Endometrium (tissue), 2 donors: ENCODE measurements at regions not wholly inside any gene's neighbourhood (a gene's known extent, or its start where the extent isn't known, plus 50 kb on each side); places are given as distances from the start of the nearest gene placed in this dataset.

Experiments used
- FAIRE-seq: peaks from 2 replicates; lab custom pipeline; 2012; peaks lifted over from hg19 to GRCh38; lab: Jason Lieb, UNC
- donor health status: control.
- donor health status: control.

GRCh38 chr3:65112751-65113300, 425.0 kb upstream of the ADAMTS9 start:
- FAIRE-seq: no peak

- no peak for FAIRE-seq
Observed at GRCh38 chr3:65110661-65111060, 422.9 kb upstream of the ADAMTS9 start.

- FAIRE-seq: no peak
Observed at GRCh38 chr3:65109966-65110500, 422.2 kb upstream of the ADAMTS9 start.

GRCh38 chr3:65107174-65107573, 419.4 kb upstream of the ADAMTS9 start:
- FAIRE-seq: no peak

- no peak for FAIRE-seq
Observed at GRCh38 chr3:65101450-65101849, 413.6 kb upstream of the ADAMTS9 start.

GRCh38 chr3:65098400-65098799, 410.6 kb upstream of the ADAMTS9 start:
- FAIRE-seq: no peak

GRCh38 chr3:65096110-65096745, 408.4 kb upstream of the ADAMTS9 start:
- no peak for FAIRE-seq

GRCh38 chr3:65094723-65095122, 406.9 kb upstream of the ADAMTS9 start:
- no peak for FAIRE-seq

- no peak for FAIRE-seq
Observed at GRCh38 chr3:65093641-65094040, 405.8 kb upstream of the ADAMTS9 start.

- FAIRE-seq: peak; percentile 31
Observed at GRCh38 chr3:65091565-65091964, 403.8 kb upstream of the ADAMTS9 start.

- FAIRE-seq: peak; percentile 93
Observed at GRCh38 chr3:65083240-65083639, 395.4 kb upstream of the ADAMTS9 start.

- no peak for FAIRE-seq
Observed at GRCh38 chr3:65081536-65081935, 393.7 kb upstream of the ADAMTS9 start.

- FAIRE-seq: no peak
Observed at GRCh38 chr3:65080432-65080831, 392.6 kb upstream of the ADAMTS9 start.

GRCh38 chr3:65079560-65079959, 391.8 kb upstream of the ADAMTS9 start:
- no peak for FAIRE-seq

- no peak for FAIRE-seq
Observed at GRCh38 chr3:65078748-65079147, 390.9 kb upstream of the ADAMTS9 start.

- no peak for FAIRE-seq
Observed at GRCh38 chr3:65077124-65077523, 389.3 kb upstream of the ADAMTS9 start.

- FAIRE-seq: peak; percentile 100
Observed at GRCh38 chr3:65070968-65071367, 383.2 kb upstream of the ADAMTS9 start.

GRCh38 chr3:65060904-65061303, 373.1 kb upstream of the ADAMTS9 start:
- FAIRE-seq: no peak

GRCh38 chr3:65052101-65052500, 364.3 kb upstream of the ADAMTS9 start:
- no peak for FAIRE-seq

- FAIRE-seq: no peak
Observed at GRCh38 chr3:65048151-65048550, 360.4 kb upstream of the ADAMTS9 start.

- no peak for FAIRE-seq
Observed at GRCh38 chr3:65045138-65045537, 357.3 kb upstream of the ADAMTS9 start.

- FAIRE-seq: no peak
Observed at GRCh38 chr3:65044401-65044800, 356.6 kb upstream of the ADAMTS9 start.

- no peak for FAIRE-seq
Observed at GRCh38 chr3:65042675-65043074, 354.9 kb upstream of the ADAMTS9 start.

- no peak for FAIRE-seq
Observed at GRCh38 chr3:65039754-65040210, 352.0 kb upstream of the ADAMTS9 start.
